SU-DHL-6 (cell line): ENCODE measurements at regions not wholly inside any gene's neighbourhood (a gene's known extent, or its start where the extent isn't known, plus 50 kb on each side); places are given as distances from the start of the nearest gene placed in this dataset.

ENCODE experiments used
- CTCF ChIP-seq: fragments of 200-600 bp; sonication (generic); IDR thresholded peaks from one replicate; pipeline ENCODE4 v1.5.1; 2017; ENCODE audit warnings: antibody characterized with exemption, mild to moderate bottlenecking, low read length, moderate library complexity; ENCODE audit not compliant: insufficient read depth, poor library complexity, severe bottlenecking
- EZH2phosphoT487 ChIP-seq: fragments of 200-600 bp; sonication (generic), shearing (Covaris generic); conservative IDR thresholded peaks from 2 replicates; pipeline ENCODE4 v1.6.1; 2018; ENCODE audit warnings: mild to moderate bottlenecking, antibody characterized with exemption, low read length, moderate library complexity, mixed read lengths

DNA sequence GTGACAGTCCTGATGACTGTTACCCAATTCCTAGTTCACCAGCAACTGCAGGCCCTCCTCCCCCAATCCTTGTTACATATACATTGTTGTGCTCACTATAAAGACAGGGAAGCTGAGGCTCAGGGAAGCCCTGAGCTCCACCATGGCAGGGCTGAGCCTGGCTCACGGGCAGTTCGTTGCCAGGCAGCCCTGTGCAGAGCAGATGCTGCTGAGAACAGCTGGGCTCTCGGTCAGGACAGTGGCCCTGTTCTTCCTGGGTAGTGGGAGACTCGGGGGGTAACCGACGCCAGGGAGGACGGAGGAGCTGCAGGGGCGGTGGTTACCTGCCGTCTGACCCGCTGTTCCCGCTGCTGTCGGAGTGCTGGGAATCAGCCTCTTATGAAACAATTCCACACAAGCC lies 80.9 kb upstream of the ZNF469 start:
- TF ChIP-seq CTCF, result no peak
- TF ChIP-seq EZH2phosphoT487, result no peak
